HG02981 (cell line): ENCODE measurements at regions not wholly inside any gene's neighbourhood (a gene's known extent, or its start where the extent isn't known, plus 50 kb on each side); places are given as distances from the start of the nearest gene placed in this dataset.

ENCODE experiments used
- ATAC-seq: cut with Tn5 transposase; IDR thresholded peaks from one replicate; pipeline ENCODE4 v1.9.1; 2021; ENCODE audit warnings: mild to moderate bottlenecking, moderate library complexity; ENCODE audit not compliant: unreplicated experiment

- ATAC-seq: no peak
Measured at GRCh38 chr9:2925016-2925415, 81.1 kb upstream of the PUM3 start.

GRCh38 chr9:2924380-2924768, 80.5 kb upstream of the PUM3 start:
- ATAC-seq: no peak

- ATAC-seq: no peak
Measured at GRCh38 chr9:2923766-2924379, 80.0 kb upstream of the PUM3 start.

- ATAC-seq: no peak
Measured at GRCh38 chr9:2919347-2919746, 75.5 kb upstream of the PUM3 start.

- no peak for ATAC-seq
Measured at GRCh38 chr9:2916382-2916985, 72.6 kb upstream of the PUM3 start.

- no peak for ATAC-seq
Measured at GRCh38 chr9:2913026-2913425, 69.1 kb upstream of the PUM3 start.

- ATAC-seq: no peak
Measured at GRCh38 chr9:2907411-2907810, 63.5 kb upstream of the PUM3 start.

- ATAC-seq: no peak
Measured at GRCh38 chr9:2904242-2904930, 60.5 kb upstream of the PUM3 start.
